ENCODE measurements at regions not wholly inside any gene's neighbourhood (a gene's known extent, or its start where the extent isn't known, plus 50 kb on each side); places are given as distances from the start of the nearest gene placed in this dataset.
"Not testable (repeated sequence)": the region's sequence is repeated elsewhere in the genome, so short reads cannot be mapped to it uniquely, and the experiment has no call there.

DNA sequence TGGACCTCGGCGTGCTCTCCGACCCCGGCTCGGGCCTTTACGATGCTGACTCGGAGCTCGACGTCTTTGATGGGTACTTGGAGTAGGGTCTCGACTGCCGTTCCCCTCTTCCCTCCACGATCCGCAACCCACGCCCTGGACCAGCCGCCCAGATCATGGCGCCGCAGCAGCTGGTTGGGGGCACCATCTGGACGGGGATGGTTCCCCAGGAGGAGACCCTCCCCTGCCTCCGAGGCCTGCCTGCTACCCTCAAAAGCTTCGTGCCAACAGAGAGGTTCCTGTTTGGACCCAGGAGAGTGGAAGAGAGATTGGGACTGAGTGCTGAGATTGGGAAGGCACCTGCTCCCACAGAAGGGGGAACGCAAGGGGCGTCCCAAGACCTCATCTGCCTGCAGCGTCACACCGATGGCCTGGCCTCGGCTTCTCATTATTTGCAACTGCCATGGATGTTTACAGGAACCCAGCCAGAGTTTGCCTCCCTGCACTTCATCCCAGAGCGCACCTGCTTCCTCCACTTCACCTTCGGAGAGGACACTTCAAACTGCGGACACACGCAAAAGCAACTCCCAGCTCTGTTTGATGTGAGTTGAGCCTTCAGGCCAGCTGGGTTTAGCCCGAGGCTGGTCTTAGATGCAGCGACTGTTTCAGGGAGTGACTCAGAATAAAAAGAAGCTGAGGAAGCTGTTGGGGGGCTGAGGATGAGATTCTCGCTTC lies 58.9 kb downstream of the GOLGA6L7 start:
- H3K9me3 ChIP-seq (replicated peaks); H3K36me3 ChIP-seq; intact Hi-C loops (cut with micrococcal nuclease); DNase-seq: not testable (repeated sequence)
- Histone ChIP-seq H3K4me1 (peaks cover 13% of the 10 kb centered on the region), H3K4me3 (peak overlapping the region; percentile 64), H3K27me3 (ENCODE audit: low read depth) (peaks cover 25% of the 10 kb centered on the region), H3K27ac (replicated peaks) (peak overlapping the region; percentile 63)

DNA sequence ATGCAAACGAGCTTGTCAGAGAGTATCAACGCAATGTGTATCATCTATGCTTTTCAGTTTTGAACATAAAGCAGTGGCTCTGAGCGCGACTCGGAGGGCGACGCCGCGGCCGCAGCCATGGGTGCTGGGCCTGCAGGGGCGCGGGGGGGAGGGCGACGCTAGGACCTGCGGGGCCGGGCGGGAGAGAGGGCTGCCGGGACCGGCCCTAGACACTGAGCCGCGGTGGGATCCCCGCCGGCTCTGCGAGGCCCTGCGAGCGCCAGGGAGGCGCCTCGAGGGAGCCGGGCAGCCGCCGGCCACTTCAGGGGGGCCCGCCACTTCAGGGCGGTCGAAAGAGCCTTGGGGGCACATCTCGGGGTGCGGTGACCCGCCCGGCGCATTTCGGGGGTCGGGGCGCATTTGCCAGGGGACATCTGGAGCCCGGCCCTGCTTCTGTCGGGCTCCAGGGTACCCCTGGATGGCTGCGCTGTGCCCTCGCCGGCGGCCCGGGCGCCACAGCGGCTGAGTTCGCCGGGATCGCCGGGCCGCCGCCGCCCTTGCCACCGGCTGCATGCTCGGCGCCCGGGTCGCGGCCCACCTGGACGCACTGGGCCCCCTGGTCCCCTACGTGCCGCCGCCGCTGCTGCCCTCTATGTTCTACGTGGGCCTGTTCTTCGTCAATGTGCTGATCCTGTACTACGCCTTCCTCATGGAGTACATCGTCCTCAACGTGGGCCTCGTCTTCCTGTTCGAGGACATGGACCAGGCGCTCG lies 59.6 kb downstream of the GOLGA6L7 start:
- H3K9me3 ChIP-seq (replicated peaks); H3K36me3 ChIP-seq; DNase-seq; intact Hi-C loops (cut with micrococcal nuclease): not testable (repeated sequence)
- peaks cover 13% of the 10 kb centered on the region for H3K4me1 ChIP-seq
- peak overlapping the region; percentile 80 for H3K27ac ChIP-seq (replicated peaks)
- peaks cover 25% of the 10 kb centered on the region for H3K27me3 ChIP-seq (ENCODE audit: low read depth)
- peak overlapping the region; percentile 64 for H3K4me3 ChIP-seq

GRCh38 chr15:28788176-28788575 lies 60.3 kb downstream of the GOLGA6L7 start:
- Histone ChIP-seq H3K27ac (replicated peaks) (peak overlapping the region; percentile 80), H3K27me3 (ENCODE audit: low read depth) (peaks cover 25% of the 10 kb centered on the region), H3K4me3 (peak overlapping the region; percentile 62), H3K4me1 (peaks cover 13% of the 10 kb centered on the region)
- DNase-seq; H3K9me3 ChIP-seq (replicated peaks); H3K36me3 ChIP-seq; intact Hi-C loops (cut with micrococcal nuclease): not testable (repeated sequence)

DNA sequence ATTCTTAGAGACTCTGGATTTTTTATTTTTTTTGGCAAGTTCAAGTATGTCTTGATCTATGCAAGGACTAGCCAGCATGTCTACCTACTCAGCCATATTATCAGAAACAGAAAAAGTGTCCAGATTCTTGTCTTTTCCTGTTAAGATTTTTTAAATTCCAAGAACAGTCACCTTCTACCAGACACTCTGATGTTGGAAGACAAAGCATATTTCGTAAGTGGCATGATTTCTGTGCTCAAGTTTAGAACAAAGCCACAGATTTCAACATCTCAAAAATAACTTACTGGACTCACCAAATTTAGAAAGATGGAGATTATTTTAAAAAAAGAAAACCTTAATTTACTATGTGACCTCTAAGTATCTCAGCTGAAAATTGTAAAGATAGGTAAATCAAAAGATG lies 61.9 kb downstream of the GOLGA6L7 start:
- intact Hi-C loops (cut with micrococcal nuclease): no loop called here
- no peaks in the 10 kb centered on the region for H3K9me3 ChIP-seq (replicated peaks)
- peaks cover 21% of the 10 kb centered on the region for H3K27me3 ChIP-seq (ENCODE audit: low read depth)
- TF ChIP-seq CTCF (IDR thresholded peaks at IDR 0.05; ENCODE audit: borderline replicate concordance): no peak
- H3K4me3 ChIP-seq: no peak overlapping the region
- H3K4me1 ChIP-seq: peaks cover 13% of the 10 kb centered on the region
- no peak for DNase-seq
- H3K36me3 ChIP-seq: no peaks in the 10 kb centered on the region
- H3K27ac ChIP-seq (replicated peaks): no peak overlapping the region

DNA sequence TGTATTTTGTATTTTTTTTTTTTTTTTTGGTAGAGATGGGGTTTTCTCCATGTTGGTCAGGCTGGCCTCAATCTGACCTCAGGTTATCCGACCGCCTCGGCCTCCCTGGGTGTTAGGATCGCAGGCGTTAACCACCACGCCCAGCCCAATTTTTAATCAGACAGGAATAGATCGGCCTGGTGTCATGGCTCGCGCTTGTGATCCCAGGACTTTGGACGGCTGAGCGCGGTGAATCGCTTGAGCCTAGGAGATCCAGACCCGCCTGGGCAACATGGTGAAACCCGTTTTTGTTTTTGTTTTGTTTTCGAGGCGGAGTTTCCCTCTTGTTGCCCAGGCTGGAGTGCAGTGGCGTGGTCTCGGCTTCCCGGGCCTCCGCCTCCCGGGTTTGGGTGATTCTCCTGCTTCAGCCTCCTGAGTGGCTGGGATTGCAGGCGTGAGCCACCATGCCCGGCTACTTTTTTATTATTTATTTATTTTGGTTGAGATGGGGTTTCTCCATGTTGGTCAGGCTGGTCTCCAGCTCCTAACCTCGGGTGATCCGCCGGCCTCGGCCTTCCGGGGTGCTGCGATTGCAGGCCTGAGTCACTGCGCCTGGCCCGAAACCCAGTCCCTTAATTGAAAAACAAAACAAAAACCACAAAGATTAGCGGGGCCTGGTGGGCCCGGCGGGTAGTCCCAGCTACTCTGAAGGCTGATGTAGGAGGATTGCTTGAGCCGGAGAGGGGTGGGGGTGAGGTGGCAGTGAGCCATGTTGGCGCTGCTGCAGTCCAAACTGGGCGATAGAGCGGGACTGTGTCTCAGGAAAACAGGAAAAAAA lies 63.9 kb downstream of the GOLGA6L7 start:
- Histone ChIP-seq H3K4me1 (peaks cover 10% of the 10 kb centered on the region), H3K27me3 (ENCODE audit: low read depth) (peaks cover 12% of the 10 kb centered on the region)
- H3K4me3 ChIP-seq; intact Hi-C loops (cut with micrococcal nuclease); H3K27ac ChIP-seq (replicated peaks); DNase-seq; H3K9me3 ChIP-seq (replicated peaks); H3K36me3 ChIP-seq: not testable (repeated sequence)

DNA sequence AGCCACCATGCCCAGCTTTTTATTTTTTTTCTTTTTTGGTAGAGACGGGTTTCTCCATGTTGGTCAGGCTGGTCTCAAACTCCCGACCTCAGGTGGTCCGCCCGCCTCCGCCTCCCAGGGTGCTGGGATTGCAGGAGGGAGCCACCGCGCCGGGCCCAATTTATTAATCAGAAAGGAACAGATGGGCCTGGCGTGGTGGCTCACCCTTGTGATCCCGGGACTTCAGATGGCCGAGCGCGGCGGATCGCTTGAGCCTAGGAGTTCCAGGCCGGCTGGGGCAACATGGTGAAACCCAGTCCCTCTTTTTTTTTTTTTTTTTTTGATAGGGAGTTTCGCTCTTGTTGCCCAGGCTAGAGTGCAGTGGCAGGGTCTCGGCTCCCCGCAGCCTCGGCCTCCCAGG lies 64.6 kb downstream of the GOLGA6L7 start:
- Histone ChIP-seq H3K27me3 (ENCODE audit: low read depth) (peaks cover 10% of the 10 kb centered on the region), H3K36me3 (no peaks in the 10 kb centered on the region), H3K9me3 (replicated peaks) (no peaks in the 10 kb centered on the region), H3K4me3 (no peak overlapping the region), H3K27ac (replicated peaks) (no peak overlapping the region), H3K4me1 (peaks cover 9% of the 10 kb centered on the region)
- no peak for TF ChIP-seq CTCF (IDR thresholded peaks at IDR 0.05; ENCODE audit: borderline replicate concordance)
- no peak for DNase-seq
- intact Hi-C loops (cut with micrococcal nuclease): no loop called here

GRCh38 chr15:28783466-28783865 lies 65.0 kb downstream of the GOLGA6L7 start:
- no peak for TF ChIP-seq CTCF (IDR thresholded peaks at IDR 0.05; ENCODE audit: borderline replicate concordance)
- Histone ChIP-seq H3K4me3 (no peak overlapping the region), H3K27ac (replicated peaks) (no peak overlapping the region), H3K4me1 (peaks cover 5% of the 10 kb centered on the region), H3K9me3 (replicated peaks) (no peaks in the 10 kb centered on the region), H3K27me3 (ENCODE audit: low read depth) (peaks cover 5% of the 10 kb centered on the region), H3K36me3 (no peaks in the 10 kb centered on the region)
- DNase-seq: no peak
- intact Hi-C loops (cut with micrococcal nuclease): no loop called here

- H3K4me3 ChIP-seq; H3K4me1 ChIP-seq; intact Hi-C loops (cut with micrococcal nuclease); H3K36me3 ChIP-seq; H3K27ac ChIP-seq (replicated peaks); H3K27me3 ChIP-seq (ENCODE audit: low read depth); DNase-seq; H3K9me3 ChIP-seq (replicated peaks): not testable (repeated sequence)
These were observed 66.2 kb upstream of the GOLGA8M start for GRCh38 chr15:28778397-28778796.

GRCh38 chr15:28772857-28773256 lies 60.6 kb upstream of the GOLGA8M start:
- H3K4me1 ChIP-seq; H3K27ac ChIP-seq (replicated peaks); DNase-seq; H3K4me3 ChIP-seq; H3K9me3 ChIP-seq (replicated peaks); H3K36me3 ChIP-seq; intact Hi-C loops (cut with micrococcal nuclease); H3K27me3 ChIP-seq (ENCODE audit: low read depth): not testable (repeated sequence)
